Activated naive CD4-positive, alpha-beta T cell (primary cell): ENCODE measurements at regions not wholly inside any gene's neighbourhood (a gene's known extent, or its start where the extent isn't known, plus 50 kb on each side); places are given as distances from the start of the nearest gene placed in this dataset.

Source experiments
- DNase-seq, 4 experiments: peaks; one replicate each; lab custom pipeline; 2025; lab: John Stamatoyannopoulos, UW

- DNase-seq = no peak
Measured at GRCh38 chr4:56206258-56206657, 181.0 kb downstream of the AASDH start.

DNA sequence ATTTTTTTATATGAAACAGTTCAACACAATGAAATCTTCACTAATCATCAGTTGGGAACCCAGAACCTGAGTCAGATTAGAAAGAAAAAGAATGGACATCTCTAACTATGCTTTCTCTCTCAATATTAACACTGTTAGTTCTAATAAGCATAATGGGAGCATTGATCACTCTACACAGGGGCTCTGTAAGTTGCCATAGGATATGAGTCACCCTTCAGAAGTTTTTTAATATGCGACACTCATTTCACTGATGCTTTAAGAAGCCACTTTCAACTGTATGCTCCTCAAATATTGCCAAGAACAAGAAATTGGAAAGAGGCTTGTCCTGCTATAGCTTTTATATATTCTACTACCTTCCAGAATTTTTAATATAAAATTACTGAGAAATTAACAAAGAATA lies 187.0 kb downstream of the AASDH start:
- no peak for DNase-seq

GRCh38 chr4:56198265-56198664 lies 189.0 kb downstream of the AASDH start:
- no peak for DNase-seq

GRCh38 chr4:56197387-56197786 lies 189.9 kb downstream of the AASDH start:
- no peak for DNase-seq

DNA sequence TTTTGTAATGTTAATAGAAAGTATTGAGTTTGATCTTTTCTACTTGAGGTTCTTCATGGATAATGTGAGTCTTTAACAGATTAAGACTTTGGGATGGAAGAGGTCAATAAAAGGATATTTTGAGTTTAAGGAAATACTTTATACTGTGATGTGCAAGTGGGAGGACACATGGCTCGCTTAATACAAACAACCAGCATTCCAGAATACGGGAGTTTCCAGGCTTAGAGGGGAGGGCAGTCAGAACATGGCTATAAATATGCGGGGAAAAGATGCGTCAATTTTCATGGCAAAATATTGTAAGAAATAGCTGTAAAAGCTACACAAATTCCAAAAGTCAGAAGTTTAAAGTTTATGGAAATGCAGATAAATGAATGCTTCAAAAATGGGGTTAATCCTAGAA lies 192.3 kb downstream of the AASDH start:
- no peak for DNase-seq

DNA sequence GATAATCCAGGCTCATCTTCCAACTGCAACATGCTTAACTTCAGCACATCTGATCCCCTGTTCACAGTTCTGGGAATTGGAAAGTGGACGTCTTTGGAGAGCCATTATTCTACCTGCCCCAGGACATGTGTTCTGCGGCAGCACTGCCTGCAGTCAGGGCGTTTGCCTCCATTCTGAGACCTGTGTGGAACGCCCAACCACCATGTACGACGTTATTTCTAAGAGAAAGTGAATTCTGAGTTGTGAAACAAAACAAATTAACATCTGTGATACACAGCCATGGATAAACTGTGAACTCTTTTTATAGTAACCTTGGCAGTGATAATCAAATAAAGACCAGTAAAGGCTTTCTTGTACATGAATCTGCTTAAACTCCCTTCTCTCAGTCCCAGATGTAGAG lies 195.8 kb downstream of the AASDH start:
- DNase-seq = no peak

DNA sequence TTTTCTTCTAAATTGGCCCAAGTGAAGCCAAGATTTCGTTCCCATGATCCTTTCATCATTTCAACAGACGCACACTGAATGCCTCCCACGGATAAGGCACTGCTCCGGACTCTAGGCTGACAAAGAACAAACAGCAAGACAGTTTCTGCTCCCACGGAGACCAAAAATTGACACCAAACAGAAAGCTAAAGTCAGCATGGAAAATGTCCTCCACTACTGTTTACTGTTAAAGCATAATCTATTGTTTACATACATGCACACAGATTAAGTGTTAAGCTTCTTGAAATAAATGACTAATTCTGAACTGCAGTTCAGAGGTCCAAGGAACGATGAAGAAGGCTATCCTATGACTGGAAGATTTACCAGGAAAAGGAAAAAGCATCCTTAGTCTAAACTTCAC lies 199.6 kb downstream of the AASDH start:
- no peak for DNase-seq

- DNase-seq = no peak
Measured at GRCh38 chr4:56186808-56187523, 200.3 kb downstream of the AASDH start.

GRCh38 chr4:56185901-56186300 lies 201.4 kb downstream of the AASDH start:
- DNase-seq = no peak

- DNase-seq = no peak
Measured at GRCh38 chr4:56184214-56184613, 203.1 kb downstream of the AASDH start.

DNA sequence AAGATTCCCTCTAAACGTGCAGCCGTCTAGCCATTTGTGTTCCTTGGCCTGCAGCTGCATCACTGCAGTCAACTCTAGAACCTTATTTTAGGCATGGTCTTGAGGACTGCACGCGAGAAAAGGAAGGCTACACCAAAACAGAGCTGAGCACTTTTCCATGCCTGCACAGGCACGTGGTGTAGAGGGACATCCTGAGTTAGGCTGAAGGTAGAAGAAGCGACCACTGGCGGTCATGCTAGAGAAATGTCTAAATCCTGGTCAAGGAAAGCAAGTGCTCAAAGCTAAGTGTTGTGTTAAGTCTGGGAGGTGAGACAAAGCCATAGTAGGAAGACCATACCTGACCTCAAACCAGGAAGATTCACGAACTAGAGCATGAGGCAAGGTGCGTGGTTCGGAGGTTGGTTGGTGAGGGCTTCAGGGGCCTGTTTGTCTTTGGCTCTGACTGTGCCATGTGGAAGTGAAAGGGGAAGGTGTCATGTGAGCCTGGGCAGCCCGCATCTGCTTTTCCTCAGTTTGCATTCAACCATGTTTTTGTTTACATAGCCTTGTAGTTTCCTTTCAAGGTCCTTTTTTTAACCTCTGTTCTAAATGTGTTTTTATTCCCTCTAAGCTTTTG lies 203.8 kb downstream of the AASDH start:
- no peak for DNase-seq

DNA sequence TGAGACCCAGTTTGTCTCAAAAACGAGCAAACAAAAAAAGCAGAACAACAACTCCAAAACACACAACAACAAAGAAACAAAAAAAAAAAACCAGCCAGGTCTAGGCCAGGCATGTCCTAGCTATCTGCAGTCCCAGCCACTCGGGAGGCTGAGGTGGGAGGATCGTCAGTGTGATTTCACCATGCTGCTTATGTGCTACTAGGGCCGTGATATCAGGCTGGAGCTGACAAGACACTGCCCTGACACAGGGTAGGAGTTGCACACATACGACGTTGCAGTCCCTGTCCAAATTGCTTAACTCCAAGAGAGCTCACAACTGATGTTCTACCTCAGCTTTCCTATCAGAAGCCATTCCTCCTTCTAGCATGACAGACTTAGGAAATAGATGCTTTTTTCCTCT lies 204.9 kb downstream of the AASDH start:
- no peak for DNase-seq

- DNase-seq = no peak
Measured at GRCh38 chr4:56181140-56181953, 205.9 kb downstream of the AASDH start.

DNA sequence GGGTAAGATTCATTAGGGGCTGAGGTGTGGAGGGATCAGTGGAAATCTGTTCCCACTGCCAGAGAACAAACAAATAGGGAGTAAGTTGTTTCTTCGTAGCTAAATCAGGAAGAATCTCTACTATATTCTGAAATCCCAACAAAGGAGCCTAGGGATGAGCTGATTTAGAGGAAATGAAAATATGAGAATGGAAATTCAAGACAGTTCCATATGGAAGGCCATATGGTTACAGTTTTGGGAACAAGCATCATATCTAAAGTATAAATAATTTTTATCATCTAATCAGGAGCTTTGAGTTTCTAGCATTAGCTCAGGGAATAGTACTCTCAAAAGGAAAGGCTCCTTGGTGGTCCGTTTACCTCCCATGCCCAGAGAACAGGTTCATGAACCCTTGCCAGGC lies 218.2 kb downstream of the AASDH start:
- no peak for DNase-seq

DNA sequence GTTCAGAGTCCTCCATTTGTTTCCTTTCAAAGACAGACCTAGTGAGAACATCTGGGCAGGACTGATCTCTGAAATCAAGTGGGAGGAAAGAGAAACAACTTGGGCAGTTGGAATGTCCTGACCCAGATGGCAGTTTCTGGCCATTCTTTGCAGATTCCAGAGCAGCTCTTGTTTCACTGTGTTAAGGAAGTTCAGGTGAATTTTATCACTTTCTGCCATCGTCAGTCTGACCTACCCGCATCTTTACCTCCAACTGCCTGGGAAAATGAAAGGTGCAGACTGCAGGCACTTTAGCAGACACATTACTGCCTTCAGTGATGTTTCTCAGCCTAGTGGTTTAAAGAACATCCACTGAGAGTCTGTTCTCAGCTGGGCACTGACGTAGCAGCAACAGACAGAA lies 216.2 kb downstream of the CEP135 start:
- no peak for DNase-seq

GRCh38 chr4:56160636-56161035 lies 211.9 kb downstream of the CEP135 start:
- no peak for DNase-seq

DNA sequence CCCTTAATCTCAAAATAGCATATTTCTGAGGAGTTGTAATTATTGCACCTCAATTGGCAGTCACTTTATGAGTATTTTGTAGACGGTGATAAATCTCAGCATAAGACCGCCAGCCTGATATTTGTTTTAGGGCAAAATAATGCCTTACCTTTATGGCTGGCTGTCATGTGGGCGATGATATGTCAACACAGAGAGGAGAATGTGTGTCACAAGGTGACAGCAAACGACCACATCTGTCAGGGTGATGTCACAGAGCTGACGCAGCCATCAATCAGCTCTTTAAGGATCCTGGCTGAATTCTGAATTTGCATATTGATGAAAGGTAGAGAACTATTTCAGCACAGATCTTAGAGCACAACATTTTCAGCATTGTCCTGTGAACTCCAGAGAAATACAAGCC lies 209.7 kb downstream of the CEP135 start:
- DNase-seq = no peak

GRCh38 chr4:56156141-56156540 lies 207.4 kb downstream of the CEP135 start:
- DNase-seq = no peak

DNA sequence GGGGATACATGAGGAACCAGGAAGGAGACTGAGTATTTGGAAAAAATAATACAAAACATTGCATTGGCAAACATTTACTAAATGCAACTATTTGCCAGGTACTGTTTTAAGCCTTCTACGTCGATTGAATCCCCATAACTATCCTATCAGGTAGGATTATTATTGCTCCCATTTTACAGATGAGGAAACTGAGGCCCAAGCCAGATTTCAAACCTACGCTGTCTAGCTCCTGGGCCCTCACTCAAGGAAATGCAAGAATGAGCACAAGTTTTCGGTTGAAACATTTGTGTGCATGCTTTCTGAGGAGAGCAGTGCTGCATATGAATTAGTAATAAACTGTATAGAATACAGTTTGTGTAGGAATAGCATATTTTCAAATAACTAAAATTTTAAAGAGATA lies 206.7 kb downstream of the CEP135 start:
- DNase-seq = no peak

DNA sequence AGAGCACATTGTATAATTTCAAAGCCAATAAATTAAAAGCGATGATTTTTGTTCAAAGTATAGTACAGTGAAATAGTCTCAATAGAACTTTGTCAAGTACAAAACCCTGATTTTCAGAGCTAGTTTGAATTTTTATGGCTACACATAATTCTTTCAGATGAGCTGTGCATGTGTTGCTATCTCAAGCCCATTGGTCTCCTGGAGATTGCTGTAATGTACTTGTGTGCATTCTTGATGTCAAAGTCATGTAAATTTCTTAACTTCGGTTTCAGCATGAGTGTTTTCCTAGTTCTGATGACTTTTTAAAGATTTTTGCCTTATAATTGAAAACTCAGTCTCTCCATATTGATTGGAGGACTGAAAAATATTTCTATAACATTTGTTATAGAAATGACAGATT lies 200.8 kb downstream of the CEP135 start:
- no peak for DNase-seq

DNA sequence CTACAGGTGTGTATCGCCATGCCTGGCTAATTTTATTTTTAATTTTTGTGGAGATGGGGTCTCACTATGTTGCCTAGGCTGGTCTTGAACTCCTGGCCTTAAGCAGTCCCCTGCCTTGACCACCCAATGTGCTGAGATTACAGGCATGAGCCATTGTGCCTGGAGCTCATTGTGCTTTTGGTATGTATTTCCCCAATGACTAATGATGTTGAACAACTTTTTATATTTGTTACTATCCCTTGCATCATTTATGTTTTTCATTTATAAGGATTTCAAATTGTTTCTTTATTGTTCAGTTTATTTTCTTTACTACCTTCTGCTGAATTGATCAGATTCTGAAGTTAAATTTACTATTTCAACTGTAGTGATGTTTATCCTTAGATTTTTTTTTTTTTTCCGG lies 199.7 kb downstream of the CEP135 start:
- DNase-seq = no peak

- no peak for DNase-seq
Measured at GRCh38 chr4:56147371-56147770, 198.6 kb downstream of the CEP135 start.

- no peak for DNase-seq
Measured at GRCh38 chr4:56146956-56147355, 198.2 kb downstream of the CEP135 start.
